GM06990 (cell line): ENCODE measurements at regions not wholly inside any gene's neighbourhood (a gene's known extent, or its start where the extent isn't known, plus 50 kb on each side); places are given as distances from the start of the nearest gene placed in this dataset.

Experiments
- DNase-seq: peaks from one replicate; pipeline ENCODE4 v3.0.0-alpha.2; 2011; ENCODE audit not compliant: insufficient read length; ENCODE audit errors: extremely low read depth
- H3K27me3 ChIP-seq: replicated peaks from 2 replicates; pipeline ENCODE4 v1.6.0; 2011; ENCODE audit warnings: low read length; ENCODE audit not compliant: control insufficient read depth, insufficient read depth
- H3K36me3 ChIP-seq: 2 replicates; pipeline ENCODE4 v1.5.1; 2011; ENCODE audit warnings: low read length; ENCODE audit not compliant: control insufficient read depth, insufficient read depth
- H3K4me3 ChIP-seq: replicated peaks from 2 replicates; pipeline ENCODE4 v1.5.1; 2011; ENCODE audit warnings: low read depth, mild to moderate bottlenecking, control low read depth, low read length
- CTCF ChIP-seq: IDR thresholded peaks from 2 replicates; pipeline ENCODE4 v1.5.1; 2011; ENCODE audit warnings: low read length, control low read depth, mild to moderate bottlenecking, inconsistent platforms; ENCODE audit not compliant: insufficient read depth, poor library complexity, severe bottlenecking

GRCh38 chr5:121009058-121009457 is 545.0 kb downstream of the PRR16 start:
- Histone ChIP-seq H3K4me3 (no peak overlapping the region), H3K27me3 (no peaks in the 10 kb centered on the region), H3K36me3 (no peaks in the 10 kb centered on the region)
- TF ChIP-seq CTCF: no peak
- no peak for DNase-seq

GRCh38 chr5:121018004-121018403 is 553.9 kb downstream of the PRR16 start:
- H3K4me3 ChIP-seq: no peak overlapping the region
- H3K27me3 ChIP-seq: no peaks in the 10 kb centered on the region
- TF ChIP-seq CTCF: no peak
- no peaks in the 10 kb centered on the region for H3K36me3 ChIP-seq
- no peak for DNase-seq

- no peaks in the 10 kb centered on the region for H3K27me3 ChIP-seq
- no peak overlapping the region for H3K4me3 ChIP-seq
- H3K36me3 ChIP-seq: no peaks in the 10 kb centered on the region
- DNase-seq: no peak
- TF ChIP-seq CTCF: no peak
Observed at GRCh38 chr5:121019106-121019505, 555.0 kb downstream of the PRR16 start.

- no peaks in the 10 kb centered on the region for H3K36me3 ChIP-seq
- H3K4me3 ChIP-seq: no peak overlapping the region
- no peak for TF ChIP-seq CTCF
- no peaks in the 10 kb centered on the region for H3K27me3 ChIP-seq
- DNase-seq: no peak
Observed at GRCh38 chr5:121019734-121020133, 555.6 kb downstream of the PRR16 start.

GRCh38 chr5:121021681-121022080 is 557.6 kb downstream of the PRR16 start:
- Histone ChIP-seq H3K27me3 (no peaks in the 10 kb centered on the region), H3K4me3 (no peak overlapping the region), H3K36me3 (no peaks in the 10 kb centered on the region)
- DNase-seq: no peak
- TF ChIP-seq CTCF: no peak

- no peak for DNase-seq
- Histone ChIP-seq H3K27me3 (no peaks in the 10 kb centered on the region), H3K36me3 (no peaks in the 10 kb centered on the region), H3K4me3 (no peak overlapping the region)
- TF ChIP-seq CTCF: no peak
Observed at GRCh38 chr5:121024416-121025311, 560.6 kb downstream of the PRR16 start.
